DND-41 (cell line): ENCODE measurements at regions not wholly inside any gene's neighbourhood (a gene's known extent, or its start where the extent isn't known, plus 50 kb on each side); places are given as distances from the start of the nearest gene placed in this dataset.
"Not testable (repeated sequence)": the region's sequence is repeated elsewhere in the genome, so short reads cannot be mapped to it uniquely, and the experiment has no call there.

Experiments used
- CTCF ChIP-seq: IDR thresholded peaks from 2 replicates; pipeline ENCODE4 v1.5.1; 2012; ENCODE audit warnings: borderline replicate concordance, low read length, moderate library complexity, mild to moderate bottlenecking; ENCODE audit not compliant: poor library complexity, severe bottlenecking; ENCODE audit errors: extremely low read depth
- EZH2 ChIP-seq: IDR thresholded peaks from 3 replicates; pipeline ENCODE4 v1.6.1; 2012; ENCODE audit warnings: borderline replicate concordance, low read depth, mild to moderate bottlenecking, moderate library complexity, low read length, inconsistent platforms; ENCODE audit not compliant: severe bottlenecking

GRCh38 chr22:22338778-22339177 is 94.2 kb downstream of the VPREB1 start:
- TF ChIP-seq CTCF, EZH2: not testable (repeated sequence)
